Vagina (tissue), 2 donors: ENCODE measurements at regions not wholly inside any gene's neighbourhood (a gene's known extent, or its start where the extent isn't known, plus 50 kb on each side); places are given as distances from the start of the nearest gene placed in this dataset.

Source experiments
- POLR2A ChIP-seq, 2 donors: fragments of 450-650 bp; IDR thresholded peaks; one replicate each; pipeline ENCODE4 v1.6.1; 2017; ENCODE audit warnings: antibody characterized with exemption in 2 of 2, mild to moderate bottlenecking in 2 of 2, moderate library complexity in 2 of 2
- TF ChIP-seq, protein P1 (sequence below), 3 experiments: fragments of 450-650 bp in 2 of 3; fragments of 200-600 bp in 1 of 3; sonication (generic) in 1 of 3; IDR thresholded peaks; one replicate each; pipeline ENCODE4 v1.5.1; 2017 to 2019; ENCODE audit warnings: antibody characterized with exemption in 3 of 3, mild to moderate bottlenecking in 2 of 3, moderate library complexity in 2 of 3

DNA sequence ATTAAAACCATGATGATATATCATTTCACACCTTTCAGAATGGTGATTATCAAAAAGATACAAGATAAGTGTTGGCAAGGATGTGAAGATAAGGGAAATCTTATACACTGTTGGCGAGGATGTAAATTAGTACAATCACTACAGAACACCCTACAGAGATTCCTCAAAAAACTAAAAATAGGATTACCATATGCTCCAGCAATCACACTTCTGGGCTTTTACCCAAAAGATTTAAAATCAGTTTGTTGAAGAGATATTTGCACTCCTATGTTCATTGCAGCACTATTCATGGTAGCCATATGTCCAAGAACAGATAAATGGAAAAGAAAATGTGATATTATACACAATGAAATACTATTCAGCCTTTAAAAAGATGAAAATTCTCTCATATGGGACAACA lies 240.4 kb downstream of the GABRG1 start:
- TF ChIP-seq, protein P1, sequence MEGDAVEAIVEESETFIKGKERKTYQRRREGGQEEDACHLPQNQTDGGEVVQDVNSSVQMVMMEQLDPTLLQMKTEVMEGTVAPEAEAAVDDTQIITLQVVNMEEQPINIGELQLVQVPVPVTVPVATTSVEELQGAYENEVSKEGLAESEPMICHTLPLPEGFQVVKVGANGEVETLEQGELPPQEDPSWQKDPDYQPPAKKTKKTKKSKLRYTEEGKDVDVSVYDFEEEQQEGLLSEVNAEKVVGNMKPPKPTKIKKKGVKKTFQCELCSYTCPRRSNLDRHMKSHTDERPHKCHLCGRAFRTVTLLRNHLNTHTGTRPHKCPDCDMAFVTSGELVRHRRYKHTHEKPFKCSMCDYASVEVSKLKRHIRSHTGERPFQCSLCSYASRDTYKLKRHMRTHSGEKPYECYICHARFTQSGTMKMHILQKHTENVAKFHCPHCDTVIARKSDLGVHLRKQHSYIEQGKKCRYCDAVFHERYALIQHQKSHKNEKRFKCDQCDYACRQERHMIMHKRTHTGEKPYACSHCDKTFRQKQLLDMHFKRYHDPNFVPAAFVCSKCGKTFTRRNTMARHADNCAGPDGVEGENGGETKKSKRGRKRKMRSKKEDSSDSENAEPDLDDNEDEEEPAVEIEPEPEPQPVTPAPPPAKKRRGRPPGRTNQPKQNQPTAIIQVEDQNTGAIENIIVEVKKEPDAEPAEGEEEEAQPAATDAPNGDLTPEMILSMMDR (IDR thresholded peaks at IDR 0.05), result no peak
- no peak for TF ChIP-seq POLR2A (IDR thresholded peaks at IDR 0.05)
